BLaER1 (cell line): ENCODE measurements at regions not wholly inside any gene's neighbourhood (a gene's known extent, or its start where the extent isn't known, plus 50 kb on each side); places are given as distances from the start of the nearest gene placed in this dataset.
"Not testable (repeated sequence)": the region's sequence is repeated elsewhere in the genome, so short reads cannot be mapped to it uniquely, and the experiment has no call there.

ENCODE experiments used
- H3K27ac ChIP-seq: shearing (Covaris generic); formaldehyde crosslinking; 2 replicates; pipeline ENCODE4 v1.8.1; 2022
- H3K27me3 ChIP-seq: shearing (Covaris generic); formaldehyde crosslinking; 2 replicates; pipeline ENCODE4 v1.8.1; 2022
- H3K36me3 ChIP-seq: shearing (Covaris generic); formaldehyde crosslinking; 2 replicates; pipeline ENCODE4 v1.8.1; 2022
- H3K4me1 ChIP-seq: shearing (Covaris generic); formaldehyde crosslinking; 2 replicates; pipeline ENCODE4 v1.8.1; 2022
- H3K4me2 ChIP-seq: shearing (Covaris generic); formaldehyde crosslinking; 2 replicates; pipeline ENCODE4 v1.8.1; 2022
- H3K4me3 ChIP-seq: shearing (Covaris generic); formaldehyde crosslinking; 2 replicates; pipeline ENCODE4 v1.8.1; 2022
- H3K9ac ChIP-seq: shearing (Covaris generic); formaldehyde crosslinking; 2 replicates; pipeline ENCODE4 v1.8.1; 2022
- H3K9me3 ChIP-seq: shearing (Covaris generic); formaldehyde crosslinking; 2 replicates; pipeline ENCODE4 v1.8.1; 2022
- H4K20me1 ChIP-seq: shearing (Covaris generic); formaldehyde crosslinking; 2 replicates; pipeline ENCODE4 v1.8.1; 2022
- Cebpa-rat ChIP-seq: shearing (Covaris generic); IDR thresholded peaks from 2 replicates; pipeline ENCODE4 v1.8.1; 2022

- Histone ChIP-seq H3K4me1 (no peaks in the 10 kb centered on the region), H3K36me3 (no peaks in the 10 kb centered on the region), H4K20me1 (no peaks in the 10 kb centered on the region), H3K4me3 (no peak overlapping the region), H3K27ac (no peak overlapping the region), H3K9ac (no peak overlapping the region), H3K4me2 (no peak overlapping the region), H3K27me3 (no peaks in the 10 kb centered on the region), H3K9me3 (no peaks in the 10 kb centered on the region)
- TF ChIP-seq Cebpa-rat, result no peak
Observed at GRCh38 chr6:94562846-94563245, 1014.5 kb upstream of the MANEA start.

- Histone ChIP-seq H3K9me3 (no peaks in the 10 kb centered on the region), H3K27ac (no peak overlapping the region), H3K4me1 (no peaks in the 10 kb centered on the region), H3K27me3 (no peaks in the 10 kb centered on the region), H3K4me2 (no peak overlapping the region), H4K20me1 (no peaks in the 10 kb centered on the region), H3K9ac (no peak overlapping the region), H3K4me3 (no peak overlapping the region), H3K36me3 (no peaks in the 10 kb centered on the region)
- TF ChIP-seq Cebpa-rat, result no peak
Observed at GRCh38 chr6:94559829-94560537, 1017.4 kb upstream of the MANEA start.

GRCh38 chr6:94557207-94557606 is 1020.1 kb upstream of the MANEA start:
- H3K4me2 ChIP-seq, H3K27ac ChIP-seq, H3K4me1 ChIP-seq, H3K9me3 ChIP-seq, H3K9ac ChIP-seq, H4K20me1 ChIP-seq, H3K27me3 ChIP-seq, H3K4me3 ChIP-seq, H3K36me3 ChIP-seq: not testable (repeated sequence)

- Histone ChIP-seq H3K4me3 (no peak overlapping the region), H3K9me3 (no peaks in the 10 kb centered on the region), H3K36me3 (no peaks in the 10 kb centered on the region), H3K4me2 (no peak overlapping the region), H3K27ac (no peak overlapping the region), H3K9ac (no peak overlapping the region), H3K27me3 (no peaks in the 10 kb centered on the region), H4K20me1 (no peaks in the 10 kb centered on the region), H3K4me1 (no peaks in the 10 kb centered on the region)
- TF ChIP-seq Cebpa-rat, result no peak
Observed at GRCh38 chr6:94548201-94548600, 1029.1 kb upstream of the MANEA start.

GRCh38 chr6:94535798-94536197 is 1041.5 kb upstream of the MANEA start:
- Histone ChIP-seq H3K9me3 (peaks cover 7% of the 10 kb centered on the region; the same call in 1 of the 2 replicates), H3K4me1 (no peaks in the 10 kb centered on the region), H3K4me3 (no peak overlapping the region), H4K20me1 (no peaks in the 10 kb centered on the region), H3K4me2 (no peak overlapping the region), H3K9ac (no peak overlapping the region), H3K27me3 (no peaks in the 10 kb centered on the region), H3K27ac (no peak overlapping the region), H3K36me3 (no peaks in the 10 kb centered on the region)
- no peak for TF ChIP-seq Cebpa-rat

GRCh38 chr6:94511502-94512088 is 1065.7 kb upstream of the MANEA start:
- Histone ChIP-seq H3K4me3 (no peak overlapping the region), H4K20me1 (no peaks in the 10 kb centered on the region)

GRCh38 chr6:94510877-94511276 is 1066.5 kb upstream of the MANEA start:
- H4K20me1 ChIP-seq, result no peaks in the 10 kb centered on the region
- H3K36me3 ChIP-seq, result no peaks in the 10 kb centered on the region
- H3K4me1 ChIP-seq, result no peaks in the 10 kb centered on the region
- H3K27ac ChIP-seq, result no peak overlapping the region
- H3K27me3 ChIP-seq, result no peaks in the 10 kb centered on the region
- TF ChIP-seq Cebpa-rat, result no peak
- H3K9ac ChIP-seq, result no peak overlapping the region
- no peak overlapping the region for H3K4me3 ChIP-seq
- H3K9me3 ChIP-seq, result no peaks in the 10 kb centered on the region
- H3K4me2 ChIP-seq, result no peak overlapping the region

More at GRCh38 chr6:94511502-94512088, 1065.7 kb upstream of the MANEA start:
- Histone ChIP-seq H3K27ac (no peak overlapping the region), H3K4me2 (no peak overlapping the region), H3K27me3 (no peaks in the 10 kb centered on the region), H3K9me3 (no peaks in the 10 kb centered on the region), H3K4me1 (no peaks in the 10 kb centered on the region), H3K9ac (no peak overlapping the region), H3K36me3 (no peaks in the 10 kb centered on the region)
- no peak for TF ChIP-seq Cebpa-rat

- H3K27ac ChIP-seq, result no peak overlapping the region
- H3K4me1 ChIP-seq, result no peaks in the 10 kb centered on the region
- no peak overlapping the region for H3K4me2 ChIP-seq
- no peaks in the 10 kb centered on the region for H4K20me1 ChIP-seq
- TF ChIP-seq Cebpa-rat, result no peak
- H3K36me3 ChIP-seq, result no peaks in the 10 kb centered on the region
- no peak overlapping the region for H3K4me3 ChIP-seq
- no peak overlapping the region for H3K9ac ChIP-seq
- no peaks in the 10 kb centered on the region for H3K27me3 ChIP-seq
- no peaks in the 10 kb centered on the region for H3K9me3 ChIP-seq
Observed at GRCh38 chr6:94501516-94501915, 1075.8 kb upstream of the MANEA start.

- no peak overlapping the region for H3K27ac ChIP-seq
- H3K9ac ChIP-seq, result no peak overlapping the region
- no peak overlapping the region for H3K4me3 ChIP-seq
- TF ChIP-seq Cebpa-rat, result no peak
- H3K4me1 ChIP-seq, result no peaks in the 10 kb centered on the region
- no peaks in the 10 kb centered on the region for H3K36me3 ChIP-seq
- no peak overlapping the region for H3K4me2 ChIP-seq
- no peaks in the 10 kb centered on the region for H3K27me3 ChIP-seq
- no peaks in the 10 kb centered on the region for H3K9me3 ChIP-seq
- H4K20me1 ChIP-seq, result no peaks in the 10 kb centered on the region
Observed at GRCh38 chr6:94498099-94498498, 1078.7 kb upstream of the EPHA7 start.

- no peak for TF ChIP-seq Cebpa-rat
- no peak overlapping the region for H3K4me2 ChIP-seq
- no peak overlapping the region for H3K9ac ChIP-seq
- H3K27ac ChIP-seq, result no peak overlapping the region
- H3K4me1 ChIP-seq, result no peaks in the 10 kb centered on the region
- H3K9me3 ChIP-seq, result no peaks in the 10 kb centered on the region
- no peaks in the 10 kb centered on the region for H3K27me3 ChIP-seq
- H4K20me1 ChIP-seq, result no peaks in the 10 kb centered on the region
- H3K4me3 ChIP-seq, result no peak overlapping the region
- no peaks in the 10 kb centered on the region for H3K36me3 ChIP-seq
Observed at GRCh38 chr6:94494500-94494899, 1075.1 kb upstream of the EPHA7 start.
